ES-I3 (cell line): ENCODE measurements at regions not wholly inside any gene's neighbourhood (a gene's known extent, or its start where the extent isn't known, plus 50 kb on each side); places are given as distances from the start of the nearest gene placed in this dataset.
"Not testable (repeated sequence)": the region's sequence is repeated elsewhere in the genome, so short reads cannot be mapped to it uniquely, and the experiment has no call there.

Experiments
- H3K36me3 ChIP-seq: 2 replicates; pipeline ENCODE4 v1.6.1; 2013; ENCODE audit warnings: mild to moderate bottlenecking, low read length, control low read depth, moderate library complexity; ENCODE audit not compliant: insufficient read depth
- H3K4me1 ChIP-seq: 2 replicates; pipeline ENCODE4 v1.6.1; 2013; ENCODE audit warnings: mild to moderate bottlenecking, control low read depth, low read length; ENCODE audit not compliant: insufficient read depth
- H3K9ac ChIP-seq: 2 replicates; pipeline ENCODE4 v1.6.1; 2013; ENCODE audit warnings: low read depth, mild to moderate bottlenecking, low read length, moderate library complexity
- H3K9me3 ChIP-seq: 2 replicates; pipeline ENCODE4 v1.6.1; 2013; ENCODE audit warnings: mild to moderate bottlenecking, low read length, moderate library complexity; ENCODE audit not compliant: control insufficient read depth, insufficient read depth

DNA sequence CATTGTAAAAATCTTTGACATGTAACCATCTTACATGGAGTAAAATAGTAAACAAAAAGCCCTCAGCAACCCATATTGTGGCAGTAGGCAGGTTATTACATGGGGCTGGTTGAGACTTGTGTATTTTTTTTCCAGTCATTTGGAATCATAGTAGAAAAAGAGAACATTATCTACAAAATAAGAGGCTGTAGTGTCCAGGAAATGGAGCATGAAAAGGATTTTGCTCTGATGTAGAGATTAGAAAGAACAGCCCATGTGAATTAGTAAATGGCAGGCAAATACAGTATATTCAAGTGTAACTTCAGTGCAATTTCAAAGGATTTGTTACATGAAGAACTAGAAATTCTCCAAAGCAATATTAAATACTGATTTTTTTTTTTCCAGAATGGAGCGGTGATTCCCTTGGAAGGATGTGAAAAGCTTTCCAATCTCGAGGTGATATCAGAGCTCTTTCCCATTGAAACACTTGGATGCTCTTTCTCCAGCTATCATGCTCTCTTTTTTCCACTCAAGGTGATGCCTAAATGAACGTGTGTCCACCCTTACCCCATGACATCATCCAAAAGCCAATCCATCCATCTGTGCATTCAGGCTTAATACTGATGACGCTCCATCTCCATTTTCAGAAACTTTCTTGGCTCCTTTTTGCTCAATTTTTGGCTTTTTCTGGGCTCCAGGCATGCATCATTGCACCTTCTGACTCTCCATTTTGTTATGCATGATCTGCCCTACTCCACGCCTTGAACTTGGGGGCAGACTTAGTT, 1034.7 kb downstream of the TYW1 start:
- Histone ChIP-seq H3K9ac (no peak overlapping the region), H3K36me3 (no peaks in the 10 kb centered on the region), H3K9me3 (no peaks in the 10 kb centered on the region)

GRCh38 chr7:68038621-68039314, 1042.1 kb downstream of the TYW1 start:
- H3K9me3 ChIP-seq, result no peaks in the 10 kb centered on the region; the same call in 1 of the 2 replicates
- no peak overlapping the region for H3K9ac ChIP-seq
- H3K36me3 ChIP-seq, result no peaks in the 10 kb centered on the region
- H3K4me1 ChIP-seq, result no peaks in the 10 kb centered on the region

More for the DNA sequence above, 1034.7 kb downstream of the TYW1 start:
- H3K4me1 ChIP-seq, result no peaks in the 10 kb centered on the region

DNA sequence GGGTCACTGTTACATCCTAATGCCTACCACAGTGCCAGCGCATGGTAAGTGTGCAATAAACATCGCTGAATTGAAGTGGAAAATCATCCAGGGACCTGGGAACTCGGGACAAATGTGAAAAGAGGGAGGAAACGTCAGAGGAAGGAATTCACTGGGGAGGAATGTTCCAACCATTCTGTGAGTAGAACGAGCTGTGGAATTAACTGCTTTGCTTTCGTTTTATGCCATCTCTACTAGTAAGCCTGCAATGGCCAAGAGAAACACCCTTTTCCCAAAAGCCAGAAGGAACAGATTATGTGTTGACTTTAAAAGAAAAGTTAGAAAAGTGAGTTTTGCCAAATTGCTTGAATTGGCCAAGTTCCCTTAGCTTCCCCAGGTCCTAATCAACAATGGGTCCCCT, 1044.9 kb downstream of the TYW1 start:
- H3K4me1 ChIP-seq, result no peaks in the 10 kb centered on the region
- H3K9me3 ChIP-seq, result no peaks in the 10 kb centered on the region; the same call in 1 of the 2 replicates
- no peak overlapping the region for H3K9ac ChIP-seq
- H3K36me3 ChIP-seq, result no peaks in the 10 kb centered on the region

- Histone ChIP-seq H3K36me3 (no peaks in the 10 kb centered on the region), H3K9me3 (no peaks in the 10 kb centered on the region; the same call in 1 of the 2 replicates), H3K9ac (no peak overlapping the region), H3K4me1 (no peaks in the 10 kb centered on the region)
These were observed 1046.9 kb downstream of the TYW1 start for GRCh38 chr7:68043546-68043945.

GRCh38 chr7:68050627-68051026, 1054.0 kb downstream of the TYW1 start:
- H3K4me1 ChIP-seq, result no peaks in the 10 kb centered on the region
- H3K9ac ChIP-seq, result no peak overlapping the region
- H3K9me3 ChIP-seq, result no peaks in the 10 kb centered on the region
- H3K36me3 ChIP-seq, result no peaks in the 10 kb centered on the region

GRCh38 chr7:68058014-68058413, 1061.4 kb downstream of the TYW1 start:
- no peaks in the 10 kb centered on the region for H3K9me3 ChIP-seq
- no peak overlapping the region for H3K9ac ChIP-seq
- no peaks in the 10 kb centered on the region for H3K36me3 ChIP-seq
- no peaks in the 10 kb centered on the region for H3K4me1 ChIP-seq

DNA sequence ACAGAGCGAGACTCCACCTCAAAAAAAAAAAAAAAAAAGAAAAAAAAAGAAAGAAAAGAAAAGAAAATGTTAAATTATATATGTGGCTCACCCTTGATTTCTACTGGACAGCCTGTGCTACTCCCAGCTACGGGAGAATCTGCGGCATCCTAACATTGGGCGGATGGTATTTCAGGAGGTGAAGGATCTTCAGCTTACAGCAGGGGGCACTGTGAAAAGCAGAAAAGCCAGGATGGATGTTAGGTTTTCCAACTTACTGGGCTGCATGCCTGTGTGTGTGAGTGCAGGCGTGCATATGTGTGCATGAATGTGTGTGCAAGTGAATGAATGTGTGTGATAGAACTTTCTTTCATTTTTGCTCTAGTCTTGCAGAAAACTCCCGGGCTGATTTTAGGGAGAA, 1066.5 kb downstream of the TYW1 start:
- Histone ChIP-seq H3K9ac (no peak overlapping the region), H3K36me3 (no peaks in the 10 kb centered on the region), H3K9me3 (no peaks in the 10 kb centered on the region)

DNA sequence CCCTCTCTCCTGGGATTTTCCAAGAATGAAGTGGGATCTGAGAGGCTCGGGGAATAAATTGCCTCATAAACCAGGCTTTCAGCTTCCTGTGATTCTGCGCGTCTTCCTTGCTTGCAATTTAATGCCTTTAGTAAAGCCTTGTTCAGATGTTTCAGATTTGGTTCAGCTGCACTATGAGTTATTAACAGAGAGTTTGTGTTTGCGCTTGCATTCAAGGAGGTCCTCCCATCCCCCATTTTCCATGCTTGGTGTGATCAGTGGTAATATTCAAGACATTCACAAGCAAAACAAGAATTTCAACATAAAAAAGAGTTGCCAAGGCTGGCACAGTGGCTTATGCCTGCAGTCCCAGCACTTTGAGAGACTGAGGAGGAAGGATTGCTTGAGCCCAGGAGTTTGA, 1068.9 kb downstream of the TYW1 start:
- Histone ChIP-seq H3K9ac (no peak overlapping the region), H3K9me3 (no peaks in the 10 kb centered on the region), H3K4me1 (no peaks in the 10 kb centered on the region), H3K36me3 (no peaks in the 10 kb centered on the region)

More for the DNA sequence above, 1066.5 kb downstream of the TYW1 start:
- H3K4me1 ChIP-seq, result no peaks in the 10 kb centered on the region

DNA sequence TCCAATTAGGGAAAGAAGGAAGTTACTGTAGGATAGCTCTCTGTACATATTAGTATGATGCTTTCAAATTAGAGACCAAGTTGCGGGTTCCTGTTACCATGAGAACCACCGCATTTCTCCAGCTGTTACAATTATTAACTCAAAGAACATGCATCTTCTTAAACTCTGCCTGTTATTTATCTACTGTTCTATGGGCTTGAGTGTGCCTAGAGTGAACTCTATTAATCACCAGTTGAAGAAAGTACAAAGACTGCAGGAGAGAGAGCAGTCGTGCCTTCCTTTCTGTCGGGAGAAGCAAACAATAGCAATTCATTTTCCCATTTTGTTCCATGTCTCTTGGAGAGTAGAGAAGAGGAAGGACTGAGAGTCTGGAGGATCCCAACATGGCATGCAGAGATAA, 1071.2 kb downstream of the TYW1 start:
- H3K9ac ChIP-seq, result no peak overlapping the region
- H3K9me3 ChIP-seq, result no peaks in the 10 kb centered on the region
- no peaks in the 10 kb centered on the region for H3K4me1 ChIP-seq
- no peaks in the 10 kb centered on the region for H3K36me3 ChIP-seq

DNA sequence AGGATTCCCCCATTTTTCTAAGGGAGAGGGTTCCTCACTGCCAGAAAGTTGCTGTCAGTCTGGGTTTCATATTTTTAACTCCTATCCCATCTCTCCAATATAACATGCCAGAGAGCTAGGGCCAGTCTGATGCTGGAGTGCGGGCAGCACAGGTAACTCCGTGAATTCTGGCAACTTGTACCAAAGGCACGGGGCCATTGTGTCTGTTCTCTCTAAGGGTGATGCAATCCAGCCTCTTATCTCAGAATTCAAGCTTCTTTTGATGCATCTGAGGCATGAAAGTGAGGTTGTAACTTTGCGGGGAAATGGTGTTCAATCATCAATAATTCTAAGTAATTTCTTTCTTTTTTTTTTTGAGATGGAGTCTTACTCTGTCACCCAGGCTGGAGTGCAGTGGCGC, 1074.4 kb downstream of the TYW1 start:
- H3K4me1 ChIP-seq, result no peaks in the 10 kb centered on the region
- H3K9me3 ChIP-seq, result no peaks in the 10 kb centered on the region
- no peak overlapping the region for H3K9ac ChIP-seq
- no peaks in the 10 kb centered on the region for H3K36me3 ChIP-seq

GRCh38 chr7:68073701-68074100, 1077.1 kb downstream of the TYW1 start:
- no peak overlapping the region for H3K9ac ChIP-seq
- no peaks in the 10 kb centered on the region for H3K4me1 ChIP-seq
- H3K9me3 ChIP-seq, result no peaks in the 10 kb centered on the region
- H3K36me3 ChIP-seq, result no peaks in the 10 kb centered on the region

DNA sequence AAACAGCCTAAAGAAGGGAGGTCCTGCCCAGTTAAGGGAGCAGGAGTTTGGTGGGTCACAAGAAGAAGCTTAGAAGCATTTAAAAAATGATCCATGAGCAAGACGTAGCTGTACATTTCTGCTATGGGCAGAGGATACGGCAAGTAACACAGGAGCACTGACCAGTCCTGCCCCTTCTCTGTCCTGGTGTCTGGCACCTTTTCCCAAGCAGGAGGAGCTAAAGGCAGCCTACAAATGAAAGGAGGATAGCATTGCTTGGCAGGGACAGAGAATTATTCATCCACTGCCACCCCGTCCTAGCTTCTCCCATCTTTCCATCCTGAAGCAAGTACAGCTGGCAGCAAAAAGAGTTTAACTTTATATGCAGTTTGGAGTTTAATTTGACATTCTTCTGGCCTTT, 1077.6 kb downstream of the TYW1 start:
- H3K4me1 ChIP-seq, result no peaks in the 10 kb centered on the region
- peaks cover 3% of the 10 kb centered on the region; the same call in 1 of the 2 replicates for H3K9me3 ChIP-seq
- H3K36me3 ChIP-seq, result no peaks in the 10 kb centered on the region
- H3K9ac ChIP-seq, result no peak overlapping the region

GRCh38 chr7:68078157-68078710, 1081.6 kb downstream of the TYW1 start:
- H3K9ac ChIP-seq, result no peak overlapping the region
- peaks cover 8% of the 10 kb centered on the region for H3K9me3 ChIP-seq
- H3K36me3 ChIP-seq, result no peaks in the 10 kb centered on the region
- no peaks in the 10 kb centered on the region for H3K4me1 ChIP-seq

DNA sequence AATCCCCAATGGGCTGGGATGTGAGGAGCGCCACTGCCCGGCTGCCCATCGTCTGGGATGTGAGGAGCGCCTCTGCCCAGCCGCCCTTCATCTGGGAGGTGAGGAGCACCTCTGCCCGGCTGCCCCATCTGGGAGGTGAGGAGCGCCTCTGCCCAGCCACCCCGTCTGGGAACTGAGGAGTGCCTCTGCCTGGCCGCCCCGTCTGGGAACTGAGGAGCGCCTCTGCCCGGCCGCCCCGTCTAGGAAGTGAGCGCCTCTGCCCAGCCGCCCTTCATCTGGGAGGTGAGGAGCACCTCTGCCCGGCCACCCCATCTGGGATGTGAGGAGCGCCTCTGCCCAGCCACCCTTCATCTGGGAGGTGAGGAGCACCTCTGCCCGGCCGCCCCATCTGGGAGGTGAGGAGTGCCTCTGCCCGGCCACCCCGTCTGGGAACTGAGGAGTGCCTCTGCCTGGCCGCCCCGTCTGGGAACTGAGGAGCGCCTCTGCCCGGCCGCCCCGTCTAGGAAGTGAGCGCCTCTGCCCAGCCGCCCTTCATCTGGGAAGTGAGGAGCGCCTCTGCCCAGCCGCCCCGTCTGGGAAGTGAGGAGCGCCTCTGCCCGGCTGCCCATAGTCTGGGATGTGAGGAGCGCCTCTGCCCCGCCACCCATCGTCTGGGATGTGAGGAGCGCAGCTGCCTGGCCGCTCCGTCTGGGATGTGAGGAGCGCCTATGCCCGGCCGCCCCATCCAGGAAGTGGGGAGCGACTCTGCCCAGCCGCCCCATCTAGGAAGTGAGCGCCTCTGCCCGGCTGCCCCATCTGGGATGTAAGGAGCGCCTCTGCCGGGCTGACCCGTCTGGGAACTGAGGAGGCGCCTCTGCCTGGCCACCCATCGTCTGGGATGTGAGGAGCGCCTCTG, 1085.7 kb downstream of the TYW1 start:
- H3K4me1 ChIP-seq, H3K9me3 ChIP-seq, H3K36me3 ChIP-seq, H3K9ac ChIP-seq: not testable (repeated sequence)
